PC-9 (cell line): ENCODE measurements at regions not wholly inside any gene's neighbourhood (a gene's known extent, or its start where the extent isn't known, plus 50 kb on each side); places are given as distances from the start of the nearest gene placed in this dataset.

Experiments
- CTCF ChIP-seq: fragments of 200-600 bp; sonication (generic); conservative IDR thresholded peaks from 2 replicates; pipeline ENCODE4 v1.6.1; 2017; ENCODE audit warnings: mixed run types, antibody characterized with exemption, mild to moderate bottlenecking, moderate library complexity
- EZH2 ChIP-seq: fragments of 200-600 bp; sonication (generic); IDR thresholded peaks from 2 replicates; pipeline ENCODE4 v1.8.0; 2017; ENCODE audit warnings: antibody characterized with exemption, low read depth

GRCh38 chr7:11224535-11224934 is 250.9 kb downstream of the PHF14 start:
- TF ChIP-seq CTCF: no peak
- no peak for TF ChIP-seq EZH2
